ENCODE measurements at regions not wholly inside any gene's neighbourhood (a gene's known extent, or its start where the extent isn't known, plus 50 kb on each side); places are given as distances from the start of the nearest gene placed in this dataset.

DNA sequence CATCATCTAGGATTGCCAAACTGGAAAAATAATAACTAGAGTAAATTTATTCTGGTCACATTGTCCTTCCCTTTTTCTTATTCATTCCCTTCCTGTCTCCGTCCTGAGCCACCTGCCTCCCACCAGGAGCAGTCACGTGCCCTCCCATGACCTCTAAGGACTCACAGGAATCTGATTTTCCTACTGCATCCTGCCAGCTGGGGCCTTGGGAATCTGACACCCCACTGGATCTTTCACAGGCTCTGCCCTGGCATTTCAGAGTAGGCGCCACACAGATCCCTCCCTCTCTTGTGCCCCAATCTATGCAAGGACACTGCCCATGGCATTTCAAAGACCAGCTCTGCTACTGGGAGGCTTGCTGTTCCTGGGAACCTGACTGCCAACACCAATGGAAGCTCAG is 520.5 kb downstream of the PPARGC1A start:
- TF ChIP-seq HDAC6 (IDR thresholded peaks at IDR 0.05; ENCODE audit: low read depth, low read length) (no peak), GABPA (IDR thresholded peaks at IDR 0.05; ENCODE audit: low read depth, low read length) (no peak), GABPA (CRISPR knock-in tag; IDR thresholded peaks at IDR 0.05; ENCODE audit: low read depth) (no peak), CEBPB (IDR thresholded peaks at IDR 0.05; ENCODE audit: borderline replicate concordance, low read depth, low read length) (no peak), SRSF9 (IDR thresholded peaks at IDR 0.05; ENCODE audit: borderline replicate concordance, insufficient read depth, low read depth, low read length, poor library complexity, severe bottlenecking) (no peak), POLR2A (IDR thresholded peaks at IDR 0.05; ENCODE audit: insufficient read depth in 1 of 2, low read depth in 2 of 2, low read length in 2 of 2) (no peak), SMAD1 (CRISPR knock-in tag; IDR thresholded peaks at IDR 0.05; ENCODE audit: borderline replicate concordance, low read depth) (no peak), ZNF432 (CRISPR knock-in tag; IDR thresholded peaks at IDR 0.05; ENCODE audit: borderline replicate concordance) (no peak), SOX13 (IDR thresholded peaks at IDR 0.05) (no peak), SOX13 (CRISPR knock-in tag; conservative IDR thresholded peaks at IDR 0.05 in 1 of 2, IDR thresholded peaks at IDR 0.05 in 1 of 2) (no peak), EZH2 (conservative IDR thresholded peaks at IDR 0.05; ENCODE audit: low read depth, low read length) (no peak), HNRNPL (IDR thresholded peaks at IDR 0.05; ENCODE audit: low read depth, low read length) (no peak)
- TF ChIP-seq, protein P1, sequence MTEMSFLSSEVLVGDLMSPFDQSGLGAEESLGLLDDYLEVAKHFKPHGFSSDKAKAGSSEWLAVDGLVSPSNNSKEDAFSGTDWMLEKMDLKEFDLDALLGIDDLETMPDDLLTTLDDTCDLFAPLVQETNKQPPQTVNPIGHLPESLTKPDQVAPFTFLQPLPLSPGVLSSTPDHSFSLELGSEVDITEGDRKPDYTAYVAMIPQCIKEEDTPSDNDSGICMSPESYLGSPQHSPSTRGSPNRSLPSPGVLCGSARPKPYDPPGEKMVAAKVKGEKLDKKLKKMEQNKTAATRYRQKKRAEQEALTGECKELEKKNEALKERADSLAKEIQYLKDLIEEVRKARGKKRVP (CRISPR knock-in tag; IDR thresholded peaks at IDR 0.05), result no peak

Data from HepG2 (cell line).